Testis (tissue), 2 donors: ENCODE measurements at regions not wholly inside any gene's neighbourhood (a gene's known extent, or its start where the extent isn't known, plus 50 kb on each side); places are given as distances from the start of the nearest gene placed in this dataset.

Experiments
- DNase-seq: peaks from one replicate; pipeline ENCODE4 v3.0.0-alpha.2; 2019
- H3K27ac ChIP-seq, 2 donors: fragments of 200-600 bp; sonication (generic); one replicate each; pipeline ENCODE4 v1.5.1; 2019
- H3K27me3 ChIP-seq: fragments of 200-600 bp; sonication (generic); one replicate; pipeline ENCODE4 v1.5.1; 2019
- H3K36me3 ChIP-seq: fragments of 200-600 bp; sonication (generic); one replicate; pipeline ENCODE4 v1.5.1; 2017; ENCODE audit warnings: low read depth; ENCODE audit errors: missing control alignments
- H3K4me1 ChIP-seq: fragments of 200-600 bp; sonication (generic); one replicate; pipeline ENCODE4 v1.5.1; 2019
- H3K4me3 ChIP-seq, 2 donors: fragments of 200-600 bp; sonication (generic); one replicate each; pipeline ENCODE4 v1.5.1; 2017 to 2019
- H3K9me3 ChIP-seq: fragments of 200-600 bp; sonication (generic); one replicate; pipeline ENCODE4 v1.5.1; 2017
- CTCF ChIP-seq, 3 experiments: fragments of 450-650 bp in 2 of 3; fragments of 200-600 bp in 1 of 3; sonication (generic) in 1 of 3; IDR thresholded peaks; one replicate each; pipeline ENCODE4 v1.5.1; 2016 to 2019; ENCODE audit warnings: antibody characterized with exemption in 3 of 3, mild to moderate bottlenecking in 2 of 3, moderate library complexity in 1 of 3
- POLR2A ChIP-seq: fragments of 450-650 bp; IDR thresholded peaks from one replicate; pipeline ENCODE4 v1.6.1; 2017; ENCODE audit warnings: antibody characterized with exemption, mild to moderate bottlenecking, moderate library complexity
- WGBS, 2 donors: methylation state at CpG; one replicate each; pipeline ENCODE4 v1.1.5; 2018; 5-methylcytosine and 5-hydroxymethylcytosine counted together
- intact Hi-C: fragments of 100-400 bp; cut with DNase I; formaldehyde crosslinking; loops from one replicate; pipeline ENCODE4 v1.15.1; 2023; ENCODE audit warnings: low total_unique reads
- small RNA-seq, 2 donors: library from RNA; depleted of rRNA; stranded (forward); fragments of <200 nt; gene quantifications; one replicate each; pipeline ENCODE3, GENCODE V24; 2016

- intact Hi-C loops = no loop called here
- DNase-seq = no peak
- H3K27ac ChIP-seq = no peak overlapping the region
- TF ChIP-seq CTCF (IDR thresholded peaks at IDR 0.05) (no peak), POLR2A (no peak)
- WGBS, 2 donors = 61 to 74% methylated on average over 2 of the region's 2 CpGs
- no peaks in the 10 kb centered on the region for H3K27me3 ChIP-seq
- no peaks in the 10 kb centered on the region for H3K9me3 ChIP-seq
- no peaks in the 10 kb centered on the region for H3K36me3 ChIP-seq
- no peak overlapping the region for H3K4me3 ChIP-seq
- no peaks in the 10 kb centered on the region for H3K4me1 ChIP-seq
These were observed 67.6 kb upstream of the ST6GALNAC5 start for GRCh38 chr1:76799700-76800099.

- H3K36me3 ChIP-seq = no peaks in the 10 kb centered on the region
- intact Hi-C loops = no loop called here
- no peak overlapping the region for H3K27ac ChIP-seq
- TF ChIP-seq POLR2A (no peak), CTCF (IDR thresholded peaks at IDR 0.05) (no peak)
- H3K27me3 ChIP-seq = no peaks in the 10 kb centered on the region
- no peaks in the 10 kb centered on the region for H3K4me1 ChIP-seq
- no peak for DNase-seq
- H3K9me3 ChIP-seq = no peaks in the 10 kb centered on the region
- H3K4me3 ChIP-seq = no peak overlapping the region
- WGBS, 2 donors = 81 to 83% methylated on average over 3 of the region's 3 CpGs
These were observed 65.2 kb upstream of the ST6GALNAC5 start for GRCh38 chr1:76802094-76802493.

GRCh38 chr1:76807543-76808260 lies 59.6 kb upstream of the ST6GALNAC5 start:
- H3K27me3 ChIP-seq = no peaks in the 10 kb centered on the region
- DNase-seq = no peak
- H3K4me3 ChIP-seq = no peak overlapping the region
- no peaks in the 10 kb centered on the region for H3K4me1 ChIP-seq
- intact Hi-C loops = no loop called here
- H3K36me3 ChIP-seq = no peaks in the 10 kb centered on the region
- H3K9me3 ChIP-seq = no peaks in the 10 kb centered on the region
- H3K27ac ChIP-seq = no peak overlapping the region
- TF ChIP-seq CTCF (IDR thresholded peaks at IDR 0.05) (no peak), POLR2A (no peak)
- WGBS, 2 donors = 89 to 90% methylated on average over 4 of the region's 4 CpGs

Small RNAs in the stretch of these regions (small RNA-seq; reads per million reads assigned to genes)
- gene RNU6-161P = 0 reads per million in 2 donors
